ENCODE measurements at regions not wholly inside any gene's neighbourhood (a gene's known extent, or its start where the extent isn't known, plus 50 kb on each side); places are given as distances from the start of the nearest gene placed in this dataset.

- ChIA-PET CTCF (interaction anchor here (0.6 kb wide), 1 partner anchor 126 kb away, joined by 3 read pairs; no protein-coding TSS in a partner anchor), SMC1A (ENCODE audit: uncharacterized antibody, unreplicated experiment) (interaction anchor here (1.3 kb wide), 1 partner anchor 27 kb away, joined by 3 read pairs; no protein-coding TSS in a partner anchor), RAD21 (ENCODE audit: unreplicated experiment) (no interaction called here), POLR2A (no interaction called here)
- H3K4me1 ChIP-seq (ENCODE audit: control insufficient read depth, insufficient read depth, low read length): no peaks in the 10 kb centered on the region
- no peak overlapping the region for H3K27ac ChIP-seq (ENCODE audit: control insufficient read depth, insufficient read depth)
- H3K27me3 ChIP-seq (replicated peaks in 1 of 2; ENCODE audit: control insufficient read depth in 2 of 2, insufficient read depth in 2 of 2, low read length in 1 of 2): no peaks in the 10 kb centered on the region
- no peak overlapping the region for H3K9ac ChIP-seq (ENCODE audit: control insufficient read depth, insufficient read depth, low read length)
- no peak for DNase-seq (ENCODE audit: low read depth, low spot score)
- TF ChIP-seq HDGF (IDR thresholded peaks at IDR 0.05): no peak
- no peak for TF ChIP-seq FOS (IDR thresholded peaks at IDR 0.05; ENCODE audit: borderline replicate concordance, extremely low read depth, insufficient read length)
- no peak for TF ChIP-seq NR2F1 (conservative IDR thresholded peaks at IDR 0.05)
- TF ChIP-seq MTA2 (IDR thresholded peaks at IDR 0.05; ENCODE audit: low read depth): no peak
- TF ChIP-seq NFIC (IDR thresholded peaks at IDR 0.05; ENCODE audit: low read depth, low read length): no peak
- TF ChIP-seq, protein P1, sequence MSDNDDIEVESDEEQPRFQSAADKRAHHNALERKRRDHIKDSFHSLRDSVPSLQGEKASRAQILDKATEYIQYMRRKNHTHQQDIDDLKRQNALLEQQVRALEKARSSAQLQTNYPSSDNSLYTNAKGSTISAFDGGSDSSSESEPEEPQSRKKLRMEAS (IDR thresholded peaks at IDR 0.05; ENCODE audit: low read depth, low read length): no peak
- TF ChIP-seq ETV6 (conservative IDR thresholded peaks at IDR 0.05 in 1 of 2, IDR thresholded peaks at IDR 0.05 in 1 of 2; ENCODE audit: borderline replicate concordance in 1 of 2, low read depth in 1 of 2): no peak
- TF ChIP-seq MTA3 (IDR thresholded peaks at IDR 0.05; ENCODE audit: borderline replicate concordance, low read length): no peak
- TF ChIP-seq REST (IDR thresholded peaks at IDR 0.05; ENCODE audit: low read depth, low read length): no peak
- TF ChIP-seq TCF12 (IDR thresholded peaks at IDR 0.05; ENCODE audit: low read depth, low read length): no peak
- no peak for TF ChIP-seq HCFC1 (IDR thresholded peaks at IDR 0.05; ENCODE audit: low read length)
- TF ChIP-seq ZZZ3 (IDR thresholded peaks at IDR 0.05; ENCODE audit: control insufficient read depth, insufficient read length, low read depth): no peak
- no peak for TF ChIP-seq POLR2A (IDR thresholded peaks at IDR 0.05; ENCODE audit: low read depth, low read length)
- no peak for TF ChIP-seq RUNX3 (IDR thresholded peaks at IDR 0.05; ENCODE audit: low read length)
- no peak for TF ChIP-seq PKNOX1 (IDR thresholded peaks at IDR 0.05)
- TF ChIP-seq CEBPB (IDR thresholded peaks at IDR 0.05; ENCODE audit: borderline replicate concordance in 1 of 2, low read depth in 2 of 2, low read length in 2 of 2): no peak
- TF ChIP-seq BCL11A (IDR thresholded peaks at IDR 0.05; ENCODE audit: low read depth, low read length): no peak
- no peak for TF ChIP-seq CBX5 (IDR thresholded peaks at IDR 0.05; ENCODE audit: low read depth)
- no peaks in the 10 kb centered on the region for H3K79me2 ChIP-seq (ENCODE audit: control insufficient read depth, insufficient read depth, low read length)
- intact Hi-C loops (cut with micrococcal nuclease; ENCODE audit: unreplicated experiment) (no loop called here), in situ Hi-C loops (cut with MboI) (no loop called here)
- H3K9me3 ChIP-seq (replicated peaks; ENCODE audit: control insufficient read depth, insufficient read depth, low read length): no peaks in the 10 kb centered on the region
- no peaks in the 10 kb centered on the region for H4K20me1 ChIP-seq (ENCODE audit: control insufficient read depth, insufficient read depth)
- no TSS peak for BruUV-seq (replicated peaks)
- no peaks in the 10 kb centered on the region for H3K36me3 ChIP-seq (ENCODE audit: control insufficient read depth in 2 of 2, insufficient read depth in 2 of 2, low read length in 1 of 2)
- H2AFZ ChIP-seq (ENCODE audit: control insufficient read depth, low read depth, low read length): no peak overlapping the region
- no peak for FAIRE-seq
- no peak for ATAC-seq
- no peak overlapping the region for H3K4me2 ChIP-seq (ENCODE audit: control insufficient read depth, insufficient read depth)
- WGBS (ENCODE audit: insufficient coverage, insufficient replicate concordance, low lambda C conversion rate, missing lambda C conversion rate): 17% methylated on average over 3 of the region's 3 CpGs
- H3K4me3 ChIP-seq: no peak overlapping the region
Observed at GRCh38 chr15:31573759-31574158, 247.1 kb downstream of the KLF13 start.

Measured in GM12878 (cell line).